ENCODE measurements at regions not wholly inside any gene's neighbourhood (a gene's known extent, or its start where the extent isn't known, plus 50 kb on each side); places are given as distances from the start of the nearest gene placed in this dataset.

DNA sequence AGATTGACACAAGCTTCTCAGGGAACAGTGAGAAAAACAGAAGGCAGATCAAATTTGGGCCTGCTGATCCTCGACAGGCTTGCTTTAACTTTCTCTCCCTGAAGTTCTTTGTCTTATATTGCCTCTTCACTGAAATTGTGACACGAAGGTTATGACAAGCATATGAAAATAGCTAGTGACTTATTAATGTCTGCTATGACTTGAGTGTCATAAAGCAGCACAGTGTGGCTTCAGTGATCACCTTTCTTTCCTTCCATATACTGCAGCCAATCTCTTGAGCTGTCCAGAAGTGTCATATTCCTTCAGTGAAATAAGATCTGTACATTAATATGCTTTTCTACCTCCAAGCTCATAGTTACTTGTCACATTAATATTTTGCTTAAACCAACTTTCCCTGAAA is 870.2 kb downstream of the C4orf33 start:
- CTCF ChIA-PET, result interaction anchor here (1.6 kb wide), 1 partner anchor 10 kb away, joined by 4 read pairs; no protein-coding TSS in a partner anchor
- DNase-seq (ENCODE audit: extremely low spot score), result no peak
- POLR2A ChIA-PET, result no interaction called here
- TF ChIP-seq, protein P1, sequence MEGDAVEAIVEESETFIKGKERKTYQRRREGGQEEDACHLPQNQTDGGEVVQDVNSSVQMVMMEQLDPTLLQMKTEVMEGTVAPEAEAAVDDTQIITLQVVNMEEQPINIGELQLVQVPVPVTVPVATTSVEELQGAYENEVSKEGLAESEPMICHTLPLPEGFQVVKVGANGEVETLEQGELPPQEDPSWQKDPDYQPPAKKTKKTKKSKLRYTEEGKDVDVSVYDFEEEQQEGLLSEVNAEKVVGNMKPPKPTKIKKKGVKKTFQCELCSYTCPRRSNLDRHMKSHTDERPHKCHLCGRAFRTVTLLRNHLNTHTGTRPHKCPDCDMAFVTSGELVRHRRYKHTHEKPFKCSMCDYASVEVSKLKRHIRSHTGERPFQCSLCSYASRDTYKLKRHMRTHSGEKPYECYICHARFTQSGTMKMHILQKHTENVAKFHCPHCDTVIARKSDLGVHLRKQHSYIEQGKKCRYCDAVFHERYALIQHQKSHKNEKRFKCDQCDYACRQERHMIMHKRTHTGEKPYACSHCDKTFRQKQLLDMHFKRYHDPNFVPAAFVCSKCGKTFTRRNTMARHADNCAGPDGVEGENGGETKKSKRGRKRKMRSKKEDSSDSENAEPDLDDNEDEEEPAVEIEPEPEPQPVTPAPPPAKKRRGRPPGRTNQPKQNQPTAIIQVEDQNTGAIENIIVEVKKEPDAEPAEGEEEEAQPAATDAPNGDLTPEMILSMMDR (IDR thresholded peaks at IDR 0.05; ENCODE audit: control extremely low read depth, extremely low read depth, low read depth, missing control alignments), result no peak

DNA sequence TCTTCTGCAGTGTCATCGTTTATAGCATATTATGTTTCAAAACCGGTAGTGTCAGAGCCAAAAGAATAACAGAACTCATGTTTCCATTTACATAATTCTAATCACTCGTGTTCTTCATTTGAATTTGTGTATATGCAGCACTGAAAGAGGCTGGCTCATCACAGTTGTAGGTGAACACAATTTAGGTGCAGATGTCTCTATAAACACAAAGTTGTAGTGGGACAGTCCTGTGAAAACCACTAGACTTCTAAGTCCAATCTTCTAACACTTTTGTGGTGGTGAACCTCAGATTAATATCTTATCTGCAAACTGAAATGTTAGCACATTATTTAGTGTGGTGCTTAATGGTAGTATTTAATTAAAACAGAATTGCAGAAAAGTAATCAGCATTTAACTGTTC is 872.4 kb downstream of the C4orf33 start:
- TF ChIP-seq, protein P1 (IDR thresholded peaks at IDR 0.05; ENCODE audit: control extremely low read depth, extremely low read depth, low read depth, missing control alignments), result no peak
- DNase-seq (ENCODE audit: extremely low spot score), result no peak
- CTCF ChIA-PET, result no interaction called here
- POLR2A ChIA-PET, result no interaction called here

DNA sequence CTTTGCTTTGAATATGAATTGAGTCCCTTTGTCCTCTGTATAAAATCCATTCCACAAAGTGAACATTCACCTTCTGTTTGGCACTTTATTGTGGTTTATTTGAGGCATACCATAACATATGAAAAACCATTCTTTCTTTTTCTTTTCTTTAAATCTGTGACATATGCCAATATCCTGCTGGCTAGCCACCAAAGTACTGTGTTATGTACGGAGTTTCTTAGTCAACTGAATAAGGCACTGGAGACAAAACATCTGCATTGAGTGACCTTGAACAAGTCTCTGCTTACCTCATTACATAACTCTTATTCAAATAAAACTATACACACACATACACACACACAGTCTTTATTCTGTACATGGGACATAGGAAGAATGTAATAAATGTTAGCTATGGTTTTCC is 872.8 kb downstream of the C4orf33 start:
- POLR2A ChIA-PET, result no interaction called here
- TF ChIP-seq, protein P1 (IDR thresholded peaks at IDR 0.05; ENCODE audit: control extremely low read depth, extremely low read depth, low read depth, missing control alignments), result no peak
- no peak for DNase-seq (ENCODE audit: extremely low spot score)
- CTCF ChIA-PET, result no interaction called here

DNA sequence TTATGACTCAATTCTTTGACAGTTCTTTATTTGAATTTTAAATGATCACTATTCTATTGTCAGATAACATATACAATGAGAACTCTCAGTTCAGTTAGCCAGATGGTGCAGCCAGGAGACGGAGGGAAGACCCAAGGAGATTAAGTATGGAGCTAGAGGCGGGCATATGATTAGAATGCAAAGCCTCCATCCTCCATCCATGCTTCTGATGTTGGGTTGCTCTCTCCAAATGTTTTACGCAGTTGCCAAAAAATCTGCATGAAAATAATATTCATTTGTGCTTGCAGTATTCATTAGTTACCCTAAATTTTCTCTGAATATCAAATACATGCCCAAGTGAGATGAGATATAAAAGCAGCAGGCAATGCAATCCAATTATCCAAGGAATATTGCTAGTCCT is 874.8 kb downstream of the C4orf33 start:
- TF ChIP-seq, protein P1 (IDR thresholded peaks at IDR 0.05; ENCODE audit: control extremely low read depth, extremely low read depth, low read depth, missing control alignments), result no peak
- ChIA-PET POLR2A (no interaction called here), CTCF (no interaction called here)
- no peak for DNase-seq (ENCODE audit: extremely low spot score)

DNA sequence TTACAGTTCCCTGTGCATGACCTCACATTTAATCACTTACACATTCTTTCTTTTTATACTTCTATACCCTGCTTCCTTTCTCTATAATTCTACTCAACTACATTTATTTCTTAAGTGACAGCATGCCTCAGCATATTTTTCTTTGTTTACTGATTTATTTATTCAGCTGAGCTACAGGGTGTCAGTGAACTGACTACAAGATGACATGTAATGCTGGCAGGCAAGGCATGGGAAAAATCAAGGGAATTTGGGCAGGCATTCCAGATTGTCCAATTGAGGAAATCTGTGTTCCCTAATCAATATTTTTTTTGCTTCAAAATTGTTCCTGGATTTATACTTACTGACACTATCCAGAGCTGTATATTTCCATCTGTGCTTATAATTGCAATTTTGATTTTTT is 875.5 kb downstream of the C4orf33 start:
- ChIA-PET POLR2A (no interaction called here), CTCF (no interaction called here)
- no peak for DNase-seq (ENCODE audit: extremely low spot score)
- TF ChIP-seq, protein P1 (IDR thresholded peaks at IDR 0.05; ENCODE audit: control extremely low read depth, extremely low read depth, low read depth, missing control alignments), result no peak

DNA sequence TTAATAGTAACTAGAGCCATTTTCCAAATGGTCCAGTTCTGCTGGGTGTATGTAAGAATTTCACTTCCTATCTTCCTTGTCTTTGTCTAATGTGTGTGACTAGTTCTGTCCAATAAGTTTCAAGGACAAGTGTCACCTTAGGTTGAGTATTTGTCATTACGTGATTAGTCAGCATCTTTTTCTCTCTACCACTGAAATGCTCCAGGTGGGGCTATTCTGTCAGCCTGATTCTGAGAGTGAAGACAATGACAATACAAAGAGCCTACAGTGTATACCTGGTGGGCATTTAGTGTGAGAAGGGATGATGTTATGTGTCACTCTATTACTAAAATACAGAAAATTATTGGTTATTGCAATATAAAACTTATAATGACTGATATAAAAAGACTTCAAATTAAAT is 876.3 kb downstream of the C4orf33 start:
- CTCF ChIA-PET, result no interaction called here

More for the DNA sequence above, 876.3 kb downstream of the C4orf33 start:
- POLR2A ChIA-PET, result no interaction called here
- TF ChIP-seq, protein P1 (IDR thresholded peaks at IDR 0.05; ENCODE audit: control extremely low read depth, extremely low read depth, low read depth, missing control alignments), result no peak
- no peak for DNase-seq (ENCODE audit: extremely low spot score)

Data from GM10248 (cell line).